C4-2B (cell line): ENCODE measurements at regions not wholly inside any gene's neighbourhood (a gene's known extent, or its start where the extent isn't known, plus 50 kb on each side); places are given as distances from the start of the nearest gene placed in this dataset.

Experiments
- ZFX ChIP-seq: fragments of 450-650 bp; IDR thresholded peaks from 2 replicates; pipeline ENCODE4 v1.6.1; 2017
- TF ChIP-seq, protein P1 (sequence below): fragments of 450-650 bp; conservative IDR thresholded peaks from 2 replicates; pipeline ENCODE4 v1.5.1; 2017; ENCODE audit warnings: mild to moderate bottlenecking

DNA sequence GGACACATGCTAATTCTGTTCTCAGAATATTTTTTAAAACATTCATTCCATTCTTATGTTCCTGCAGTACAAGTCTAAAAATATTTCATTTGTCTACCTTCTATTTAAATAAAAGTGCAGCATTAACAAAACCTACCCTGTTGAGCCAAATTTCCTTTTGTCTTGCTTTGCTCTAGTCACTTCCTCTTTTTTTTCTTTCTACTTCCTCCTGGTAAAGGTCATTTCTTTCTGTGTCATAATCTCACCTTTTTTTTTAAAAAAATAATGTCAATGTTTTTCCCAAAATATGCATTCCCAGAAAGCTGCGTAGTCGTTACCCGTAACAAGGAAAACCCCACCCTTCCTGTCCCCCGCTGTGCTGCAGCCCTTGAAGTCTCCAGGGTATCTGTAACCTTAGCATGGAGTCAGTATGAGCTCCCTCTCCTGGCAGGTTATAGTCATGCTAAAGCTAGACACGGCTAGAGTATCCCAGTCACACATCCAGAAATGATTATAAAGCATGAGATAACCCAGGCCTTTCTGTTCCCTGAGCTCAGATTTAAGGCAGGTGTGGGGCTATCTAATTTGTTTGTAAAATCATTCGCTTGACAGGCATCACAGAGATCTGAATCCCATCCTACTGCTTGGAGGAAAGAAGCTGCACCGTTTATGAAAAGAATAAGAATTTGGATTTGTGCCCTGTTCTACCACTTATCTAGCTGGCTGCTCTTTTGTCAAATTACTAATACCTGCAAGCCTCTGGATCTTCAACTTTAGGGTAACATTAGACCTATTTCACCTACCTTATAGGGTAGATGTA, 51.1 kb upstream of the EED start:
- TF ChIP-seq, protein P1, sequence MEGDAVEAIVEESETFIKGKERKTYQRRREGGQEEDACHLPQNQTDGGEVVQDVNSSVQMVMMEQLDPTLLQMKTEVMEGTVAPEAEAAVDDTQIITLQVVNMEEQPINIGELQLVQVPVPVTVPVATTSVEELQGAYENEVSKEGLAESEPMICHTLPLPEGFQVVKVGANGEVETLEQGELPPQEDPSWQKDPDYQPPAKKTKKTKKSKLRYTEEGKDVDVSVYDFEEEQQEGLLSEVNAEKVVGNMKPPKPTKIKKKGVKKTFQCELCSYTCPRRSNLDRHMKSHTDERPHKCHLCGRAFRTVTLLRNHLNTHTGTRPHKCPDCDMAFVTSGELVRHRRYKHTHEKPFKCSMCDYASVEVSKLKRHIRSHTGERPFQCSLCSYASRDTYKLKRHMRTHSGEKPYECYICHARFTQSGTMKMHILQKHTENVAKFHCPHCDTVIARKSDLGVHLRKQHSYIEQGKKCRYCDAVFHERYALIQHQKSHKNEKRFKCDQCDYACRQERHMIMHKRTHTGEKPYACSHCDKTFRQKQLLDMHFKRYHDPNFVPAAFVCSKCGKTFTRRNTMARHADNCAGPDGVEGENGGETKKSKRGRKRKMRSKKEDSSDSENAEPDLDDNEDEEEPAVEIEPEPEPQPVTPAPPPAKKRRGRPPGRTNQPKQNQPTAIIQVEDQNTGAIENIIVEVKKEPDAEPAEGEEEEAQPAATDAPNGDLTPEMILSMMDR = peak; percentile 75
- TF ChIP-seq ZFX = no peak
